GM23338 (cell line): ENCODE measurements at regions not wholly inside any gene's neighbourhood (a gene's known extent, or its start where the extent isn't known, plus 50 kb on each side); places are given as distances from the start of the nearest gene placed in this dataset.

Experiments used
- ATAC-seq: fragments of 200-7000 bp; cut with Tn5 transposase; 3 replicates; pipeline ENCODE4 v1.9.1; 2020
- DNase-seq: peaks from one replicate; pipeline ENCODE4 v3.0.0-alpha.2; 2015; ENCODE audit warnings: low spot score
- H2AFZ ChIP-seq: fragments of 200-600 bp; sonication (generic); 2 replicates; pipeline ENCODE4 v1.8.0; 2016; ENCODE audit warnings: antibody characterized with exemption, mild to moderate bottlenecking, moderate library complexity
- H3F3A ChIP-seq: fragments of 200-600 bp; sonication (generic); replicated peaks from 2 replicates; pipeline ENCODE4 v1.8.0; 2017; ENCODE audit warnings: antibody characterized with exemption, mixed run types, low read depth
- H3K27ac ChIP-seq: fragments of 200-600 bp; sonication (generic); 2 replicates; pipeline ENCODE4 v1.6.1; 2016; ENCODE audit warnings: low read depth
- H3K27me3 ChIP-seq: fragments of 200-600 bp; sonication (generic); 2 replicates; pipeline ENCODE4 v1.8.0; 2016; ENCODE audit warnings: mild to moderate bottlenecking, mixed run types, moderate library complexity; ENCODE audit not compliant: insufficient read depth
- H3K36me3 ChIP-seq: fragments of 200-600 bp; sonication (generic); 2 replicates; pipeline ENCODE4 v1.8.0; 2016; ENCODE audit warnings: mild to moderate bottlenecking; ENCODE audit not compliant: insufficient read depth
- H3K4me1 ChIP-seq: fragments of 200-600 bp; sonication (generic); 2 replicates; pipeline ENCODE4 v1.8.0; 2016; ENCODE audit warnings: mild to moderate bottlenecking, moderate library complexity; ENCODE audit not compliant: insufficient read depth
- H3K4me2 ChIP-seq: fragments of 200-600 bp; sonication (generic); 2 replicates; pipeline ENCODE4 v1.7.1; 2017; ENCODE audit warnings: mixed run types
- H3K4me3 ChIP-seq: fragments of 200-600 bp; sonication (generic); 2 replicates; pipeline ENCODE4 v1.6.1; 2016; ENCODE audit warnings: mixed run types
- H3K79me2 ChIP-seq: fragments of 200-600 bp; sonication (generic); replicated peaks from 2 replicates; pipeline ENCODE4 v1.8.0; 2017; ENCODE audit warnings: mild to moderate bottlenecking; ENCODE audit not compliant: insufficient read depth
- H3K9me2 ChIP-seq: fragments of 200-600 bp; sonication (generic); 2 replicates; pipeline ENCODE4 v1.8.0; 2017; ENCODE audit not compliant: insufficient read depth
- H4K20me1 ChIP-seq: fragments of 200-600 bp; sonication (generic); replicated peaks from 2 replicates; pipeline ENCODE4 v1.8.0; 2017; ENCODE audit warnings: mild to moderate bottlenecking; ENCODE audit not compliant: insufficient read depth
- H3K27ac Mint-ChIP-seq: 2 replicates; pipeline ENCODE4 v1.8.0; 2020; ENCODE audit warnings: inconsistent platforms, mild to moderate bottlenecking, moderate library complexity, mixed read lengths
- H3K27me3 Mint-ChIP-seq: 3 replicates; pipeline ENCODE4 v1.8.0; 2022; ENCODE audit warnings: low read depth, mild to moderate bottlenecking, moderate library complexity, mixed read lengths, inconsistent platforms; ENCODE audit not compliant: insufficient read depth, poor library complexity
- H3K36me3 Mint-ChIP-seq: 3 replicates; pipeline ENCODE4 v1.8.0; 2021; ENCODE audit warnings: low read depth, mild to moderate bottlenecking, inconsistent platforms, moderate library complexity, mixed read lengths
- H3K4me1 Mint-ChIP-seq: 3 replicates; pipeline ENCODE4 v1.8.0; 2020; ENCODE audit warnings: mild to moderate bottlenecking, inconsistent platforms, mixed read lengths
- H3K4me3 Mint-ChIP-seq: 3 replicates; pipeline ENCODE4 v1.8.0; 2021; ENCODE audit warnings: moderate library complexity, mild to moderate bottlenecking, inconsistent platforms, mixed read lengths
- H3K9me3 Mint-ChIP-seq: 3 replicates; pipeline ENCODE4 v1.8.0; 2020; ENCODE audit warnings: moderate library complexity, mild to moderate bottlenecking, inconsistent platforms, mixed read lengths
- CREB1 ChIP-seq: fragments of 250-450 bp; sonication (Bioruptor Pico); IDR thresholded peaks from 2 replicates; pipeline ENCODE4 v1.5.0; 2020; ENCODE audit warnings: low read depth, mild to moderate bottlenecking, moderate library complexity
- EZH2 ChIP-seq: fragments of 200-600 bp; sonication (generic); IDR thresholded peaks from one replicate; pipeline ENCODE4 v1.8.0; 2017; ENCODE audit warnings: antibody characterized with exemption, mild to moderate bottlenecking, low read depth; ENCODE audit not compliant: unreplicated experiment
- EZH2phosphoT487 ChIP-seq: fragments of 200-600 bp; sonication (generic); IDR thresholded peaks from one replicate; pipeline ENCODE4 v1.8.1; 2018; ENCODE audit warnings: antibody characterized with exemption; ENCODE audit not compliant: unreplicated experiment
- JUNB ChIP-seq: IDR thresholded peaks from one replicate; pipeline ENCODE4 v1.6.1; 2016; ENCODE audit warnings: antibody characterized with exemption; ENCODE audit not compliant: unreplicated experiment
- NANOG ChIP-seq: IDR thresholded peaks from 2 replicates; pipeline ENCODE4 v1.6.1; 2016; ENCODE audit warnings: antibody characterized with exemption, borderline replicate concordance
- POLR2AphosphoS5 ChIP-seq: IDR thresholded peaks from 2 replicates; pipeline ENCODE4 v1.6.1; 2016; ENCODE audit warnings: antibody characterized with exemption, low read depth
- STAT1 ChIP-seq: IDR thresholded peaks from one replicate; pipeline ENCODE4 v1.6.1; 2016; ENCODE audit warnings: antibody characterized with exemption; ENCODE audit not compliant: unreplicated experiment
- ZNF114 ChIP-seq: fragments of 250-450 bp; sonication (Bioruptor Pico); IDR thresholded peaks from 2 replicates; pipeline ENCODE4 v1.5.0; 2020; ENCODE audit warnings: mild to moderate bottlenecking, moderate library complexity
- ZNF331 ChIP-seq: fragments of 250-450 bp; sonication (Bioruptor Pico); IDR thresholded peaks from 2 replicates; pipeline ENCODE4 v1.5.0; 2020; ENCODE audit warnings: low read depth, mild to moderate bottlenecking, moderate library complexity
- TF ChIP-seq, protein P1 (sequence below): IDR thresholded peaks from one replicate; pipeline ENCODE4 v1.6.1; 2018; ENCODE audit warnings: antibody characterized with exemption; ENCODE audit not compliant: unreplicated experiment
- TF ChIP-seq, protein P2 (sequence below): IDR thresholded peaks from 2 replicates; pipeline ENCODE4 v1.6.1; 2016; ENCODE audit warnings: antibody characterized with exemption
- TF ChIP-seq, protein P3 (sequence below): fragments of 250-450 bp; sonication (Bioruptor Pico); IDR thresholded peaks from 2 replicates; pipeline ENCODE4 v1.5.0; 2020; ENCODE audit warnings: mild to moderate bottlenecking, moderate library complexity
- TF ChIP-seq, protein P4 (sequence below), 2 experiments: fragments of 200-600 bp in 1 of 2; sonication (generic) in 1 of 2; conservative IDR thresholded peaks; 2 replicates each; pipeline versions ENCODE4 v1.5.1 to v1.6.1; 2016 to 2017; ENCODE audit warnings: antibody characterized with exemption in 2 of 2, low read depth in 2 of 2, mild to moderate bottlenecking in 2 of 2, moderate library complexity in 1 of 2

DNA sequence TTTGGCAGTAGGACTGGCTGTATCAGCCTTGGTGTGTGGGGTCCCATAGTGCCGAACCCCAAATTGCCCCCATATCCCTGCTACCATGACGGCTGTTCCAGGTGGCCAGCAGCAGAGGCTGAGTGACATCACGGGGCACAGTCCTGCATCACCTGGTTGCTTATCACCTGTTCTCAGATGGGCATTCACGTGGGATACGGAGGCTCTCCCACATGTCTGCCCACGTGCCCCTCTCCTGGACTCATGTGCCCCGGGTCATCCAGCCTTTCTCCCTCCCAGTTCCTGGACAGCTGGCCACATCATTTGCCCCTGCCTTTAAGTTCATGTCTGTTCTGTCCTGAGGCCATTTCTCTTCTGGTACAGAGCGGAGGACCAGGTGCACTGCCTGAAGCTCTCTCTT lies 431.0 kb upstream of the B3GAT1 start:
- Mint-ChIP-seq H3K36me3 (no peaks in the 10 kb centered on the region), H3K27me3 (peaks cover 8% of the 10 kb centered on the region), H3K9me3 (no peaks in the 10 kb centered on the region), H3K27ac (no peak overlapping the region), H3K4me1 (no peaks in the 10 kb centered on the region), H3K4me3 (no peak overlapping the region)
- Histone ChIP-seq H3K9me2 (0 out of 2 replicates have a peak, but pooled peaks cover 7% of the 10 kb centered on the region), H2AFZ (no peak overlapping the region), H3K4me3 (no peak overlapping the region), H3K27me3 (no peaks in the 10 kb centered on the region), H3K79me2 (no peaks in the 10 kb centered on the region), H3K36me3 (no peaks in the 10 kb centered on the region), H3K4me1 (no peaks in the 10 kb centered on the region), H3K4me2 (no peak overlapping the region), H3K27ac (no peak overlapping the region), H4K20me1 (no peaks in the 10 kb centered on the region), H3F3A (no peaks in the 10 kb centered on the region)
- DNase-seq: no peak
- ATAC-seq: no peak
- TF ChIP-seq EZH2: no peak
- TF ChIP-seq STAT1: no peak
- TF ChIP-seq, protein P1, sequence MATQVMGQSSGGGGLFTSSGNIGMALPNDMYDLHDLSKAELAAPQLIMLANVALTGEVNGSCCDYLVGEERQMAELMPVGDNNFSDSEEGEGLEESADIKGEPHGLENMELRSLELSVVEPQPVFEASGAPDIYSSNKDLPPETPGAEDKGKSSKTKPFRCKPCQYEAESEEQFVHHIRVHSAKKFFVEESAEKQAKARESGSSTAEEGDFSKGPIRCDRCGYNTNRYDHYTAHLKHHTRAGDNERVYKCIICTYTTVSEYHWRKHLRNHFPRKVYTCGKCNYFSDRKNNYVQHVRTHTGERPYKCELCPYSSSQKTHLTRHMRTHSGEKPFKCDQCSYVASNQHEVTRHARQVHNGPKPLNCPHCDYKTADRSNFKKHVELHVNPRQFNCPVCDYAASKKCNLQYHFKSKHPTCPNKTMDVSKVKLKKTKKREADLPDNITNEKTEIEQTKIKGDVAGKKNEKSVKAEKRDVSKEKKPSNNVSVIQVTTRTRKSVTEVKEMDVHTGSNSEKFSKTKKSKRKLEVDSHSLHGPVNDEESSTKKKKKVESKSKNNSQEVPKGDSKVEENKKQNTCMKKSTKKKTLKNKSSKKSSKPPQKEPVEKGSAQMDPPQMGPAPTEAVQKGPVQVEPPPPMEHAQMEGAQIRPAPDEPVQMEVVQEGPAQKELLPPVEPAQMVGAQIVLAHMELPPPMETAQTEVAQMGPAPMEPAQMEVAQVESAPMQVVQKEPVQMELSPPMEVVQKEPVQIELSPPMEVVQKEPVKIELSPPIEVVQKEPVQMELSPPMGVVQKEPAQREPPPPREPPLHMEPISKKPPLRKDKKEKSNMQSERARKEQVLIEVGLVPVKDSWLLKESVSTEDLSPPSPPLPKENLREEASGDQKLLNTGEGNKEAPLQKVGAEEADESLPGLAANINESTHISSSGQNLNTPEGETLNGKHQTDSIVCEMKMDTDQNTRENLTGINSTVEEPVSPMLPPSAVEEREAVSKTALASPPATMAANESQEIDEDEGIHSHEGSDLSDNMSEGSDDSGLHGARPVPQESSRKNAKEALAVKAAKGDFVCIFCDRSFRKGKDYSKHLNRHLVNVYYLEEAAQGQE: no peak
- no peak for TF ChIP-seq NANOG
- TF ChIP-seq, protein P2, sequence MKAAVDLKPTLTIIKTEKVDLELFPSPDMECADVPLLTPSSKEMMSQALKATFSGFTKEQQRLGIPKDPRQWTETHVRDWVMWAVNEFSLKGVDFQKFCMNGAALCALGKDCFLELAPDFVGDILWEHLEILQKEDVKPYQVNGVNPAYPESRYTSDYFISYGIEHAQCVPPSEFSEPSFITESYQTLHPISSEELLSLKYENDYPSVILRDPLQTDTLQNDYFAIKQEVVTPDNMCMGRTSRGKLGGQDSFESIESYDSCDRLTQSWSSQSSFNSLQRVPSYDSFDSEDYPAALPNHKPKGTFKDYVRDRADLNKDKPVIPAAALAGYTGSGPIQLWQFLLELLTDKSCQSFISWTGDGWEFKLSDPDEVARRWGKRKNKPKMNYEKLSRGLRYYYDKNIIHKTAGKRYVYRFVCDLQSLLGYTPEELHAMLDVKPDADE: no peak
- TF ChIP-seq ZNF114 (CRISPR knock-in tag): no peak
- TF ChIP-seq POLR2AphosphoS5: no peak
- TF ChIP-seq, protein P3, sequence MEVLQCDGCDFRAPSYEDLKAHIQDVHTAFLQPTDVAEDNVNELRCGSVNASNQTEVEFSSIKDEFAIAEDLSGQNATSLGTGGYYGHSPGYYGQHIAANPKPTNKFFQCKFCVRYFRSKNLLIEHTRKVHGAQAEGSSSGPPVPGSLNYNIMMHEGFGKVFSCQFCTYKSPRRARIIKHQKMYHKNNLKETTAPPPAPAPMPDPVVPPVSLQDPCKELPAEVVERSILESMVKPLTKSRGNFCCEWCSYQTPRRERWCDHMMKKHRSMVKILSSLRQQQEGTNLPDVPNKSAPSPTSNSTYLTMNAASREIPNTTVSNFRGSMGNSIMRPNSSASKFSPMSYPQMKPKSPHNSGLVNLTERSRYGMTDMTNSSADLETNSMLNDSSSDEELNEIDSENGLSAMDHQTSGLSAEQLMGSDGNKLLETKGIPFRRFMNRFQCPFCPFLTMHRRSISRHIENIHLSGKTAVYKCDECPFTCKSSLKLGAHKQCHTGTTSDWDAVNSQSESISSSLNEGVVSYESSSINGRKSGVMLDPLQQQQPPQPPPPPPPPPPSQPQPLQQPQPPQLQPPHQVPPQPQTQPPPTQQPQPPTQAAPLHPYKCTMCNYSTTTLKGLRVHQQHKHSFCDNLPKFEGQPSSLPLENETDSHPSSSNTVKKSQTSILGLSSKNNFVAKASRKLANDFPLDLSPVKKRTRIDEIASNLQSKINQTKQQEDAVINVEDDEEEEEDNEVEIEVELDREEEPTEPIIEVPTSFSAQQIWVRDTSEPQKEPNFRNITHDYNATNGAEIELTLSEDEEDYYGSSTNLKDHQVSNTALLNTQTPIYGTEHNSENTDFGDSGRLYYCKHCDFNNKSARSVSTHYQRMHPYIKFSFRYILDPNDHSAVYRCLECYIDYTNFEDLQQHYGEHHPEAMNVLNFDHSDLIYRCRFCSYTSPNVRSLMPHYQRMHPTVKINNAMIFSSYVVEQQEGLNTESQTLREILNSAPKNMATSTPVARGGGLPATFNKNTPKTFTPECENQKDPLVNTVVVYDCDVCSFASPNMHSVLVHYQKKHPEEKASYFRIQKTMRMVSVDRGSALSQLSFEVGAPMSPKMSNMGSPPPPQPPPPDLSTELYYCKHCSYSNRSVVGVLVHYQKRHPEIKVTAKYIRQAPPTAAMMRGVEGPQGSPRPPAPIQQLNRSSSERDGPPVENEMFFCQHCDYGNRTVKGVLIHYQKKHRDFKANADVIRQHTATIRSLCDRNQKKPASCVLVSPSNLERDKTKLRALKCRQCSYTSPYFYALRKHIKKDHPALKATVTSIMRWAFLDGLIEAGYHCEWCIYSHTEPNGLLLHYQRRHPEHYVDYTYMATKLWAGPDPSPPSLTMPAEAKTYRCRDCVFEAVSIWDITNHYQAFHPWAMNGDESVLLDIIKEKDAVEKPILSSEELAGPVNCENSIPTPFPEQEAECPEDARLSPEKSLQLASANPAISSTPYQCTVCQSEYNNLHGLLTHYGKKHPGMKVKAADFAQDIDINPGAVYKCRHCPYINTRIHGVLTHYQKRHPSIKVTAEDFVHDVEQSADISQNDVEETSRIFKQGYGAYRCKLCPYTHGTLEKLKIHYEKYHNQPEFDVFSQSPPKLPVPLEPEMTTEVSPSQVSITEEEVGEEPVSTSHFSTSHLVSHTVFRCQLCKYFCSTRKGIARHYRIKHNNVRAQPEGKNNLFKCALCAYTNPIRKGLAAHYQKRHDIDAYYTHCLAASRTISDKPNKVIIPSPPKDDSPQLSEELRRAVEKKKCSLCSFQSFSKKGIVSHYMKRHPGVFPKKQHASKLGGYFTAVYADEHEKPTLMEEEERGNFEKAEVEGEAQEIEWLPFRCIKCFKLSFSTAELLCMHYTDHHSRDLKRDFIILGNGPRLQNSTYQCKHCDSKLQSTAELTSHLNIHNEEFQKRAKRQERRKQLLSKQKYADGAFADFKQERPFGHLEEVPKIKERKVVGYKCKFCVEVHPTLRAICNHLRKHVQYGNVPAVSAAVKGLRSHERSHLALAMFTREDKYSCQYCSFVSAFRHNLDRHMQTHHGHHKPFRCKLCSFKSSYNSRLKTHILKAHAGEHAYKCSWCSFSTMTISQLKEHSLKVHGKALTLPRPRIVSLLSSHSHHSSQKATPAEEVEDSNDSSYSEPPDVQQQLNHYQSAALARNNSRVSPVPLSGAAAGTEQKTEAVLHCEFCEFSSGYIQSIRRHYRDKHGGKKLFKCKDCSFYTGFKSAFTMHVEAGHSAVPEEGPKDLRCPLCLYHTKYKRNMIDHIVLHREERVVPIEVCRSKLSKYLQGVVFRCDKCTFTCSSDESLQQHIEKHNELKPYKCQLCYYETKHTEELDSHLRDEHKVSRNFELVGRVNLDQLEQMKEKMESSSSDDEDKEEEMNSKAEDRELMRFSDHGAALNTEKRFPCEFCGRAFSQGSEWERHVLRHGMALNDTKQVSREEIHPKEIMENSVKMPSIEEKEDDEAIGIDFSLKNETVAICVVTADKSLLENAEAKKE (CRISPR knock-in tag): no peak
- TF ChIP-seq JUNB: no peak
- TF ChIP-seq ZNF331 (CRISPR knock-in tag): no peak
- TF ChIP-seq, protein P4, sequence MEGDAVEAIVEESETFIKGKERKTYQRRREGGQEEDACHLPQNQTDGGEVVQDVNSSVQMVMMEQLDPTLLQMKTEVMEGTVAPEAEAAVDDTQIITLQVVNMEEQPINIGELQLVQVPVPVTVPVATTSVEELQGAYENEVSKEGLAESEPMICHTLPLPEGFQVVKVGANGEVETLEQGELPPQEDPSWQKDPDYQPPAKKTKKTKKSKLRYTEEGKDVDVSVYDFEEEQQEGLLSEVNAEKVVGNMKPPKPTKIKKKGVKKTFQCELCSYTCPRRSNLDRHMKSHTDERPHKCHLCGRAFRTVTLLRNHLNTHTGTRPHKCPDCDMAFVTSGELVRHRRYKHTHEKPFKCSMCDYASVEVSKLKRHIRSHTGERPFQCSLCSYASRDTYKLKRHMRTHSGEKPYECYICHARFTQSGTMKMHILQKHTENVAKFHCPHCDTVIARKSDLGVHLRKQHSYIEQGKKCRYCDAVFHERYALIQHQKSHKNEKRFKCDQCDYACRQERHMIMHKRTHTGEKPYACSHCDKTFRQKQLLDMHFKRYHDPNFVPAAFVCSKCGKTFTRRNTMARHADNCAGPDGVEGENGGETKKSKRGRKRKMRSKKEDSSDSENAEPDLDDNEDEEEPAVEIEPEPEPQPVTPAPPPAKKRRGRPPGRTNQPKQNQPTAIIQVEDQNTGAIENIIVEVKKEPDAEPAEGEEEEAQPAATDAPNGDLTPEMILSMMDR (conservative IDR thresholded peaks at IDR 0.05; ENCODE audit: low read depth in 2 of 2): no peak
- no peak for TF ChIP-seq EZH2phosphoT487
- TF ChIP-seq CREB1 (CRISPR knock-in tag): no peak
